GM19468 (cell line): ENCODE measurements at regions not wholly inside any gene's neighbourhood (a gene's known extent, or its start where the extent isn't known, plus 50 kb on each side); places are given as distances from the start of the nearest gene placed in this dataset.
"Not testable (repeated sequence)": the region's sequence is repeated elsewhere in the genome, so short reads cannot be mapped to it uniquely, and the experiment has no call there.

Experiments used
- ATAC-seq: cut with Tn5 transposase; IDR thresholded peaks from one replicate; pipeline ENCODE4 v1.9.1; 2021; ENCODE audit warnings: mild to moderate bottlenecking, moderate library complexity, moderate number of reproducible peaks; ENCODE audit not compliant: unreplicated experiment; ENCODE audit errors: extremely low read depth

DNA sequence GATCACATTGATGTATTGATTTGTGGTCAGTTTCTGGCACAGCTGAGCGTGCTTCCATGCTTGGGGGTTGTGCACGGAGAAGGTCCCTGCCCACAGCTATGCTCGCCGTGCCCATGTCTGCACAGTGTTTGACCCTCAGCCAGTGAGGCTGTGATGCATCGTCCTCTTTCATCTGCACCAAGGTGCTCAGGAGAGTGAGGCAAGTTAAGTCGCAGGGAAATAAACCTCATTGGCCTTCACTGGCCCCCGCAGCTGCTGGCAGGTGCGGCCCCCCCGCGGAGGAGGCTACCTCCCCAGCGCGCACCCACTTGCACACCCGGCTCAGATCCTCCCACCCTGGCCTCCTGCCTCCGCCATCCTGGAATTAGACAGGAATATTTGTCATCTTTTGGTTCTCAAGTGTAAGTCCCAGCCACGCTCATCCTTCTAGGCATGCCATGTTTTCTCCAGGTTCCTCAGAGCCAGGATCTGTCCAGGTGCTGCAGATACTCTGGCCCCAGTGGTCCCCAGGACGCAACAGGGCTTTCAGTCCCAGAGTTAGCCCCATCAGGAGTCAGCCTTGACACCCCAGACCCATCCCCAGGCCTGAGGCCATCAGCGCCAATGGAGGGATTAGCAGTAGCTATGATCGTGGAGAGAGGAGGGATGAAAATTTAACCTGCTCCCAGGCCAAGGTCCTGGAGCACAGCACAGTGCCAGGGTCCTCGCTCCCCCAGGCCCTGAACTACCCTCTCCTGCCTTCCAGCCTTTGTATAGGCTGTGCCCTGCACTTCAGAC lies 93.7 kb downstream of the OAT start:
- no peak for ATAC-seq

DNA sequence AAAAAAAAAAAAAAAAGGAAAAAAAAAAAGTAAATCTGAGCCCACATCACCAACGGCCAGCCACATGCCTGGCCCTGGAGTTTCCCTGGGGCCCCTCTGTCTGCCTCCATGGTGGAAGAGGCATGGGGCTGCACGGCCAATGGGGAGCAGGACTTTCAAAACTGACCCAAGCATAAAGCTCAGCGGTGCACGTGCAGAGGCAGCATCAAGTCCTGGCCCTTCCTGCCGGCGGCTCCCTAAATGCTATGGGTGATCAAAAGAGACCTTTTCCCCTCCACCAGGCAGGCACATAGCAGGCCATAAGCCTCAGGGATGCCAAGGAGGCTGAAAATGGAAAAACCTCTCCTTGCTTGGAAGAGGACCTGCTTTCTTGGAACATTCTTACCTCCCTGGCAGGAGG lies 94.3 kb downstream of the OAT start:
- ATAC-seq: no peak

DNA sequence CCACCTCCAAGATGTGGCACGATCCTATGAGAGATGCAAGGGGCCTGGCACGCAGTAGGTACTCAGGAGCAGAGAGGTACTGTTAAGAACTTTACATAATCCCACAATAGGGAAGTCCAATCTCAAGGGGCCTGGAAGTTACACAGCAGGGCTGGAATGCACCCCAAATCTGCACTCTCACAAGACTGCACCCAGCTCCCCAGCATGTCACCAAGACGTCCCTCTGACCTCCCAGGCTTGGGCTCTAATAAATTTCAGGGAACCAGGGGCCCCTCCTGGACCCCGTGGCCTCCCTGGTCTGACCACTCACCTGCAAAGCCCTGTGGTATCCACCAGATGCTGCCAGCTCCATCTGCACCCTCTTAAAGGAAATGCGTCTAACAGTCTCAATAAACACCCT lies 94.9 kb downstream of the OAT start:
- ATAC-seq: no peak

DNA sequence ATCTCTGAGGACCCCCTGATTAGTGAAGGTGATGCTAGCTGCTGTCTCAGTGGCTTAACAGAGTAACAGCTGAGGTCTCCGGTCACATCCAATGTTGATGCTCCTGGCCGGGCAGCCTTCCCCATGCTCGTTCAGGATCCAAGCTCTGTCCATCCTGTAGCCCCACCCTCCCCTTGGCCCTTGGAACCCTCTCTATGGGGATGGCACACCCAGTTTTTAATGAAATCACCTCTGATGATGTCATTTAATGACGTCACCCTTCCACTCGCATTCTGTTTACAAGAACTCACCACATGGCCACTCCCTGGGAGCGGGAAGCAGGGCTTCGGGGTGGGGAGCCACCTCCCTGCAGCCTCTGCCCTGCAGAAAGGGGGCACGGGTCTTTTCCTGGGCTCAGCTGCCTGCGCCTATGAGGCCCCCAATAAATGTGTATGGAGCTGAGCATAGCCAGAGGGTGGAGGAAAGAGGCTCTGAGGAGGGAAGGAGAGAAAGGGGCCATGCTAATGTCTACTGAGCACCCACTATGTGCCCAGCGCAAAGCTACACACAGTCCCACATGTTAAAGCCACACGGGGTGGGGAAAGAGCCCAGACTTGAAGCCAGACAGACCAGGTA lies 95.5 kb downstream of the OAT start:
- no peak for ATAC-seq

DNA sequence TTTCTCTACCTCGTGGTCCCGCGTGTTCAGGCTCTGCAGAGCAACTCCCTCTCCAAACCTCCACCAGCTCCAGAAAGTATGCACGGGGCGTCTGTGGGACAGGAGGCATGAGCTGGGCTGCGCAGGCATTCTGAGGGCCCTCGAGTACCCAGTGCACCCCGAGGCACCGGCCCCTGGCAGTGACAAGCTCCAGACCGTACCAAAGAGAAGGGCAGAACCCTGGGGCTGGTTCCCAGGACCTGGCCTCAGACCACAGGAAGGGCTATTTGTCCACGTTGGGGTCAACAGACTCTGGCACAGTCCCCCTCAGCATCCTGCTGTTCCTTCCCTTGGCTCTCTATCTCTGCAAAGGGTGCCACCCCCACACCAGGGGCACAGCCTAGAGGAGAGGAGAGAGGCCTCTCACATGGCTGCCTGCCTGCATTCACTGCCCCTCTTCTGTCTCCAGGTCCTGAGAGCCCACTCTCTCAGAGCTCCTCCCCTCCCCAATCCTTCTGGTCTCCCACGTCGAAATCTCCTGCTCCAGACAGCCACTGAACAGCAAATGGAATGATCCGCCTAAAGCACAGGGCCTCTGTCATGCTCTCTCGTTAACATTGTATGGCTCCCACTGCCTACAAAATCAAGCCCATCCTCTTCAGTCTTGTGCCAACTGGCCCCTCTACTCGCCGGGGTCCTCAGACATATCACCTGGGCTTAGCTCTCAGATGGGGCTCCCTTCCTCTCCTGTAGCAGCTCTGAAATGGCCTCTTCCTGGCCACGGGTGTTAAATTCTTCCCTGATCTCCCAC lies 96.3 kb downstream of the OAT start:
- ATAC-seq: no peak

DNA sequence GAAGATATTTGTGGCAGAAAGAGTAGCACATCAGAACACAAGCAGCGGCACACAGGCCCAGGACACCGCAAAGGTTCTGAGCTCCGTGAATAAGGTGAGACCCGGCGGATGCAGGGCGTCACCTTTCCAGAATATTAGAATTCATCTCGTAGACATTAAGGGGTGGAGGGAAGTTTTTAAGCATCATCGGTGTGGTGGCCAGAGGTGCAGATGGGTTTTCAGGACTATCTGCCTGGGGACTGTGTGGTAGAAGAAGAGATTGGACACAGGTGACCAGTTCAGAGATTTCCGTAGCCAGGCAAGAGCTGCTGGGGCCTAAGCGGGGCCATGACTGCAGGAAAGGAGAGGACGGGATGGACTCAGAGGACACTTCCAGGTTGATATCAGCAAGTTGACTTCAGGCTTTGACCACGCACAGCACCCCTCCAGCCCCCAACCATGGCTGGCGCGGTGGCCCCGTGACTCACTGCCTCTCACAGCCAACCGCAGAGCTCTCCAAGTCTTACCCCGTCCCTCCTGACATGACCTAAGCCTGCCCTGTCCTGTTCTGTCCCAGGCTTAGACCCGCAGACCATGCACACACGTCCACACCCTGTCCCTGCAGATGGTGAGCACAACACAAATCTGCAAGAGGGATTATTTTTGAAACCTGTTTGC lies 97.2 kb downstream of the OAT start:
- no peak for ATAC-seq

DNA sequence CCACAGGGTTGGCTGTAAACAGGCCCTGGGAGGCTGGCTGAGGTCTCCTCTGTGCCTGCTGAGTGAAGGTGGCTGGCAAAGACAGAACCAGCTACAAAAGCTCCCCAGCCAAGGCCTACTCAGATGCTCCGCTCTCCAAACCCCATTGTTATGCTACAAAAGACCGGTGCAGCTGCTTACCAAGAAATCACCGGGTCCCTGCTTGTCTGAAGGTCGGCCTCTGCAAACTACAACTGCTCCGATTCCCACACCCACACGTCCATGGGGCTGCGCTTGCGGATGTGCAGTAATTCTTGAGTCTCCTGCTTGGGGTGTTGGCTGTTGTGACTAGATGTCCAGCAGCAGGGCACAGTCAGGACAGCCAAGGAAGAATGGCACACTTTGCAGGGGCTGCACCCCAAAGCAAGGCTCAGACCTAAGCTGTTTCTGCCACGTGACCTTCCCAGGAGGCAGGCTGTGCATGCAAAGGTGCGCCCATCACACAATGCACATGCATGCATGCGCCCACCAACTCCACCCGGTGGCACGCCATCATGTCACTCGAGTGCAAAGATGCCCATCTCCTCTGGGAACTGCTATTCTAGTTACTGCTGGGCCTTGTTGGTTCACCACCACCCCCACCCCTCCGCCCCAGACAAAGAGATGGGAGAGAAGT lies 97.8 kb downstream of the OAT start:
- ATAC-seq: no peak

DNA sequence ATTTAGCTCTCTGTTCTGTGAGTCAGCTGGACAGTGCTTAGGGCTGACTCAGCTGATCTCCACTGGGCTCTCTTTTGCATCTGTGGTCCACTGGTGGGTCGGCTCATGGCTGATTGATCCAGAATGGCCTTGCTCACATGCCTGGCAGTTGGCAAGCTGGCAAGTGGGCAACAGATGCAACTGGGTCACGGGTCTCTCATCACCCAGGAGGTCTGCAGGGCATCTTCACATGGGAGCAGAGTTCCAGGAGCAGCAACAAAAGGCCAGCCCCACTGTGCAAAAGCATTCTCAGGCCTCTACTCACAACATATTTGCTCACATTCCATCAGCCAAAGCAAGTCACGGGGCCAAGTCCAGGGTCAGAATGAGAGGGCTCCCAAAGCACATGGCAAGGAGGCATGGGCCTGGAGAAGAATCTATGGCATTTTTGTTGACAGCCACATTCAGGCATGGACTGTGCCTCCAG lies 98.8 kb downstream of the OAT start:
- no peak for ATAC-seq

DNA sequence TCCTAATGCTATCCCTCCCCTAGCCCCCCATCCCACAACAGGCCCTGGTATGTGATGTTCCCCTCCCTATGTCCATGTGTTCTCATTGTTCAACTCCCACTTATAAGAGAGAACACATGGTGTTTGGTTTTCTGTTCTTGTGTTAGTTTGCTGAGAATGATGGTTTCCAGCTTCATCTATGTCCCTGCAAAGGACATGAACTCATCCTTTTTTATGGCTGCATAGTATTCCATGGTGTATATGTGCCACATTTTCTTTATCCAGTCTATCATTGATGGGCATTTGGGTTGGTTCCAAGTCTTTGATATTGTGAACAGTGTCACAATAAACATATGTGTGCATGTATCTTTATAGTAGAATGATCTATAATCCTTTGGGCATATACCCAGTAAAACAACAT lies 99.2 kb downstream of the OAT start:
- ATAC-seq: not testable (repeated sequence)

DNA sequence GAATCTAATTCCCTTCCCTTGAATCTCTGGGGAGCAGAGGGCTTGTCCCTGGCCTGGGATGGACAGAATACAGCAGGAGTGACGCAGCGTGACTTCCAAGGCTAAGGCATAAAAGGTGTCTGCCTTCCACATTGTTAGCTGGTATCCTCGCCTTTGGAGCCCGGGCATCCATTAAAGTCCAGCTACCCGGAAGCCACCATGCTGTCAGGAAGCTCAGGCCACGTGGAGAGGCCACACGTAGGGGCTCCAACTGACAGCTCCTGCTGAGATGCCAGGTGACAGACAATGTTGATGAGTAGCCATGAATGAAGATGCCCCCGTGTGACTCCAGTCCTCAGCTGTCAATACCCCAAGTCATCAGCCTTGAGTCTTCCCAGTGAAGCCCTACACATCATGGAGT lies 99.9 kb downstream of the OAT start:
- no peak for ATAC-seq

DNA sequence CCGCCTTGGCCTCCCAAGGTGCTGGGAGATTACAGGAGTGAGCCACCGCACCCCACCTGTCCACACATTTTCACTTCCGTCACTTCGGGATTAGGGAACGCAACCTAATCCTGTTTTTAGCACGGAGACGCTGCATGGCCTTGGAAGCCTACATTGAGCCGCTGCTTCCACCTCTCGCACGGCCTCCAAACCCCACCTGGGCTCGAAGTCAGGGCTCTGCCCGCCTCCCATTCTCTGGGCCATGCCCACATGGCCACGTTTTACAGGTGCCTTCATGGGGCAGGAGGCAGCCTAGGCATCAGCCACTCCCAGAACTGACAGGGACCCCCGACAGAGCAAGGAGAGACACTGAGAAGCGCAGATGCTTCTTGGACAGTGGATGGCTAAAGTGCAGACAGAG lies 100.6 kb downstream of the OAT start:
- no peak for ATAC-seq

DNA sequence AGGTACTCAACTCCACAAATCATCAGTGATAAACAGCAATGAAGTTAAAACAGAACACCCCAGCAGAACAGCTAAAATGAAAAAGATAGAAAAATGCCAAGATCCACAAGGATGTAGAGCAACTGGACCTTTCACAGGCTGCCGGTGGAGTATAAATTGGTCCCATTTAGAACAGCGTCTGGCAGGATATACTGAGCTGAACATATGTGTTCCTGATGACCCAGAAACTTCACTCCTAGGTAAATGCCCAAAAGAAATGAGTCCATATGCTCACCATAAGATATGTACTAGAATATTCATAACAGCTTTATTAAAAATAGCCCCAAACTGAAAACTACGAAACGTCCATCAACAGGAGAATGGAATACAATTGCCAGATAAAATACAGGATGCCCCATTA lies 102.4 kb downstream of the OAT start:
- no peak for ATAC-seq

DNA sequence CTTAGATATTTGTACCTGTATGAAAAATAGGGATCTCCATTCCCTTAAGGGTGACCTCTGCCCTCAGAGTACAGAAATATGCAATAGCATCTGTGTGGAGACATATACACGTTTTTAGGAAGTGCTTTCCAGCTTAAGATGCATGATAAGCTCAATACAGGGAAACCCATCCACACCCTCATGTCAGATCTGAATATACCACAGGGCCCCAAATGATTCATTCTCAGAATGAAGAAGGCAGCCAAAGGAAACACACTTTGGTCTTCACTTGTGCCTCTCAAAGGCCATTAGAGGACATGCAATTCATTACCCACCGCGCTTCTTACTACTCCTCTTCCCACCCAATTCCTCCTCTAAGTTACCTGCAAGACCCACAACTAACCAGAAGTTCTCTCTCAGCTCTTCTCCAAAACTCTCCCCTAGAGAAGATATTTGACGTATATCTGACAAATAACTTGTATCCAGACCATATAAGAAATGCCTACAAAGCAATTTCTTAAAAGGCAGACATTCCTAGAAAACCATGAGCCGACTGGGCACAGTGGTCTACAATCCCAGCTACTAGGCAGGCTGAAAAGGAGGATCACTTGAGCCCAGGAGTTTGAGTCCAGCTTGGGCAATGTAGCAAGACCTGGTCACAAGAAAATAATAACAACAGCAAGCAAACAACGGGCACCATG lies 103.0 kb downstream of the OAT start:
- ATAC-seq: no peak

DNA sequence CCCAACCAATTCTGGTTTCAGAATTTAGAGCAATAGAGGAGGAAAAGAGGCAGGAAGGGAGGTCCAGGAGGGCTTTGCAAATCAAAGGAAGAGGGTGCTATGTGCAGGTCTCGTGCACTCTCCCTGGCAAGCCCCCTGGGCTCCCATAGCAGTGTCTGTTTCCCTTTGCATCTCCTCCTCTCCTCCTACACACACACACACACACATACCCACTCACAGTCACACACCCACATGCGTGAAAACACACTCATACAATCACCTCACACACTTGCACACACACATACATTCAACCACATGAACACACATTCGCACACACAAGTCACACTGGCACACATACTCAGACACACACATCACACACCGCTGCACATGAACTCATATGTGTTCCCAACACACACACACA lies 105.3 kb downstream of the OAT start:
- no peak for ATAC-seq

DNA sequence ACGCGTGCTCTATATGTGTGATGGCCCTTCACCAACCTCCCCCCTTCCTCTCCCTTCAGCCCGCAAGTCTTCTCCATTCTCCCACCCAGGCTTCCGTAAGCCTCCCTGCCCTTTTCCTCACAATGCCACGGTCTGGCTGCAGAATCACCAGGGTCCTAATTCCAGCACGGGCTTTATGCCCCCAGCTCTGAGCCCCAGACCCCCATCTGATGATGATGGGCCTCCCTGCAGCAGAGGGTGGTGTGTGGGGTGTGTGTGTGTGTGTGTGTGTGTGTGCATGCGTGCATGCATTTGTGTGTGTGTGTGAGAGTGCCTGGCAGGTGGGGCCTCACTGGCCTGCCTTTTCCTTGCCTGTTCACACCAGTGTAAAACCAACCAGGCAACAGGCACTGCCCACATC lies 109.9 kb downstream of the OAT start:
- no peak for ATAC-seq

DNA sequence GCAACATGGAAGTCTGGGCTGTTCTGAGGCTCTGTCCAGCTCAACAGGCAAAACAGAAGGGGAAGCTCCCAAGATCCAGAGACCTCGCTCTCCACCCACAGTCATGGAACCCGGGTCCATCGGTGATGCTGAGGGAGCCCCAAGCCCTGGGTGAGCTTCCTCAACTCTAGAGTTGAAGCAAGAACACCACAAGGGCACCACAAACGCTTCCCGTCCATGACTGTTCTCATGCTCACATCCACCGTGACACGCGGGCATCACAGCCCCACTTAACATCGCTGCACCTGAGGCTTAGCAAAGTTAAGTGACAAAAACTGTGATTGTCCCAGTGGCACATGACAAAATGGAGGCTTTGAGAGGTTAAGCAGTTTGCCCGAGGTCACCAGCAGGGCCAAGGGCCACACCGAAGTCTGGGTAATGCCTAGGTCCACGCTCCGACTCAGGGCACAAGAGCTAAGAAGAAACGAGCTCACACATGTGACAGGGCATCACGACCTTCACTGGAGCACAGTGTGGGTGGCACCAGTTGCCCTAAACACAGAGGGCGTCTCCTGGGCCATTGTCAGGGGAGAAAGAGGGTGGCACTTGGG lies 110.6 kb downstream of the OAT start:
- ATAC-seq: no peak

DNA sequence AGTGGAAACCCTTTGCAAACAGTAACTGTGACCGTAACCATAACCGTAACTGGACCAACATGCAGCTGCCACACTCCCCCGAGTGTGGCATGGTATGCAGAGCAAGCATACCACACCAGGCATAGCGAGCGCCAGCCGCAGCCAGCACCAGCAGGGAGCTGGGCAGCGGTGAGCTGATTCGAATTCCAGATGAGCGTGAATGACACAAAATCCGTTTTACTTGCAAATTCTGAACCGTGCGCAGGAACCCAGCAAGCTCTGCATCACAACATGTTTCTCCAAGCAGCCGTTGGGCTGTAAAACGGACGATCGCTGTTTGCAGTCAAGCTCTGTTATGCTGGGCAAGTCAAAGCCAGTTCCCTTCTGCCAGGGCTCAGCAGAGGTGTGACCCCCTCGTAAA lies 111.1 kb downstream of the OAT start:
- no peak for ATAC-seq

DNA sequence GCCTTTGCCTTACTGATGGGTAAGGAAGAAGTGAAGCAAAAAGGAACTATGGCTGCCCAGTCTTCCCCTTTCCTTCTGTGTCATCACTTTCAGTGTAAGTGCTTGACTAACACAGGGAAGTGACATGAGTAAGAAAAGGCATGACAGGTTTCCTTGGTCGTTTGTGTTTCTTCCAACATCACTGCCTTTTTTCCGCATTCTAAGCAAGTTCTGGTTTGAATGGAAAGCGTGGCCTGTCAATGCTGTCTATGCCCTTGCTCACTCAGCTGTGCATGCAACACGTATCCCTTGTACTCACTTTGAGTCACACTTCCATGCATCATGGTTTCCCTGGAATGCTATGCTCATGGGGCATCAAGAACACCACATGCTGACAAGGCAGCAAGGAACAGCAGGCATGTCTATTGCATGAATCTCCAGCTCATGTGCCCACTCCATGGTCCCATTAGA lies 111.8 kb downstream of the OAT start:
- no peak for ATAC-seq

DNA sequence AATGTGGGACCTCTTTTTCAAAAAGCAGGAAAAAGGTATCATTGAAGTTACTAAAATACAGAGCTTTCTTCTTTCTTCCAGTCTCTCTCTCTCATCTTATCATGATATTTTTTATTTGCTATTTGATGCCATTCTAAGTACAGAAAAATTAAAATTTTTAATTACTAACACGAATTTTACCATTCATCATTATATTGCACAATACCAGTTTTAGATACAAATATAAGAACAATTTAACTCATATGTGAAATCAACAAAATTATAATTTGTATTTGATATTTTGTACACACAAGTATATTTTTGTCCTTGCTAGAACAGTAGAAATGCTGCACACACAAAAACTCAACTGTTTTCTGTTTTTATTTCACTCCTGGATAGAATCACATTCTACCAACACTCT lies 112.2 kb downstream of the OAT start:
- no peak for ATAC-seq
